ENCODE measurements at regions not wholly inside any gene's neighbourhood (a gene's known extent, or its start where the extent isn't known, plus 50 kb on each side); places are given as distances from the start of the nearest gene placed in this dataset.

GRCh38 chr3:8187996-8188395 is 313.6 kb upstream of the LMCD1 start:
- TF ChIP-seq SPI1 (IDR thresholded peaks at IDR 0.05; ENCODE audit: borderline replicate concordance, low read depth) (no peak), CTCF (IDR thresholded peaks at IDR 0.05; ENCODE audit: insufficient read depth, low read length) (no peak), GABPA (IDR thresholded peaks at IDR 0.05; ENCODE audit: low read depth) (no peak)

All from HL-60 (cell line).